IPS-18c (cell line): ENCODE measurements at regions not wholly inside any gene's neighbourhood (a gene's known extent, or its start where the extent isn't known, plus 50 kb on each side); places are given as distances from the start of the nearest gene placed in this dataset.

Experiments
- H3K4me3 ChIP-seq: 2 replicates; pipeline ENCODE4 v1.7.0; 2013; ENCODE audit warnings: low read depth, mild to moderate bottlenecking, low read length, moderate library complexity; ENCODE audit not compliant: insufficient read depth
- H3K9me3 ChIP-seq: one replicate; pipeline ENCODE4 v1.6.1; 2013; ENCODE audit warnings: mild to moderate bottlenecking, low read length, moderate library complexity; ENCODE audit not compliant: control insufficient read depth, insufficient read depth

- Histone ChIP-seq H3K4me3 (no peak overlapping the region), H3K9me3 (no peaks in the 10 kb centered on the region)
Observed at GRCh38 chr2:175838979-175839378, 163.1 kb downstream of the LNPK start.

- H3K9me3 ChIP-seq: no peaks in the 10 kb centered on the region
- no peak overlapping the region for H3K4me3 ChIP-seq
Observed at GRCh38 chr2:175837046-175837445, 165.0 kb downstream of the LNPK start.

GRCh38 chr2:175836361-175836760 lies 165.7 kb downstream of the LNPK start:
- Histone ChIP-seq H3K9me3 (no peaks in the 10 kb centered on the region), H3K4me3 (no peak overlapping the region)

GRCh38 chr2:175834477-175834876 lies 167.6 kb downstream of the LNPK start:
- Histone ChIP-seq H3K4me3 (no peak overlapping the region), H3K9me3 (no peaks in the 10 kb centered on the region)

GRCh38 chr2:175832866-175833265 lies 169.2 kb downstream of the LNPK start:
- no peak overlapping the region for H3K4me3 ChIP-seq
- no peaks in the 10 kb centered on the region for H3K9me3 ChIP-seq

GRCh38 chr2:175829741-175830140 lies 172.3 kb downstream of the LNPK start:
- no peak overlapping the region for H3K4me3 ChIP-seq
- H3K9me3 ChIP-seq: no peaks in the 10 kb centered on the region

- no peak overlapping the region for H3K4me3 ChIP-seq
- no peaks in the 10 kb centered on the region for H3K9me3 ChIP-seq
Observed at GRCh38 chr2:175827856-175828255, 174.2 kb downstream of the LNPK start.

GRCh38 chr2:175824243-175824642 lies 177.8 kb downstream of the LNPK start:
- Histone ChIP-seq H3K9me3 (no peaks in the 10 kb centered on the region), H3K4me3 (no peak overlapping the region)

GRCh38 chr2:175823707-175824073 lies 178.4 kb downstream of the LNPK start:
- Histone ChIP-seq H3K4me3 (no peak overlapping the region), H3K9me3 (no peaks in the 10 kb centered on the region)

- H3K9me3 ChIP-seq: no peaks in the 10 kb centered on the region
Observed at GRCh38 chr2:175823002-175823706, 178.9 kb downstream of the LNPK start.

GRCh38 chr2:175817221-175817620 lies 184.8 kb downstream of the LNPK start:
- Histone ChIP-seq H3K4me3 (no peak overlapping the region), H3K9me3 (no peaks in the 10 kb centered on the region)

More at GRCh38 chr2:175823002-175823706, 178.9 kb downstream of the LNPK start:
- no peak overlapping the region for H3K4me3 ChIP-seq

- Histone ChIP-seq H3K4me3 (no peak overlapping the region), H3K9me3 (no peaks in the 10 kb centered on the region)
Observed at GRCh38 chr2:175815537-175815936, 186.5 kb downstream of the LNPK start.

GRCh38 chr2:175811971-175812370 lies 190.1 kb downstream of the LNPK start:
- no peaks in the 10 kb centered on the region for H3K9me3 ChIP-seq

GRCh38 chr2:175808858-175809257 lies 193.2 kb downstream of the LNPK start:
- Histone ChIP-seq H3K4me3 (no peak overlapping the region), H3K9me3 (no peaks in the 10 kb centered on the region)

More at GRCh38 chr2:175811971-175812370, 190.1 kb downstream of the LNPK start:
- H3K4me3 ChIP-seq: no peak overlapping the region

GRCh38 chr2:175808078-175808477 lies 194.0 kb downstream of the LNPK start:
- Histone ChIP-seq H3K9me3 (no peaks in the 10 kb centered on the region), H3K4me3 (no peak overlapping the region)

- Histone ChIP-seq H3K9me3 (no peaks in the 10 kb centered on the region), H3K4me3 (no peak overlapping the region)
Observed at GRCh38 chr2:175807031-175807873, 194.8 kb downstream of the LNPK start.

GRCh38 chr2:175806570-175806969 lies 195.5 kb downstream of the LNPK start:
- Histone ChIP-seq H3K9me3 (no peaks in the 10 kb centered on the region), H3K4me3 (no peak overlapping the region)

GRCh38 chr2:175806125-175806490 lies 196.0 kb downstream of the LNPK start:
- no peak overlapping the region for H3K4me3 ChIP-seq
- peaks cover 2% of the 10 kb centered on the region for H3K9me3 ChIP-seq
